Stimulated activated CD4-positive, alpha-beta T cell treated with anti-CD3 and anti-CD28 coated beads, Interleukin-15, amount 100 ng/mL, for 1 hour (primary cell): ENCODE measurements at regions not wholly inside any gene's neighbourhood (a gene's known extent, or its start where the extent isn't known, plus 50 kb on each side); places are given as distances from the start of the nearest gene placed in this dataset.
"Not testable (repeated sequence)": the region's sequence is repeated elsewhere in the genome, so short reads cannot be mapped to it uniquely, and the experiment has no call there.

Experiments
- DNase-seq, 2 donors: peaks; one replicate each; pipeline ENCODE4 v3.0.0-alpha.2; 2020; ENCODE audit warnings: low read depth in 1 of 2, low spot score in 1 of 2

DNA sequence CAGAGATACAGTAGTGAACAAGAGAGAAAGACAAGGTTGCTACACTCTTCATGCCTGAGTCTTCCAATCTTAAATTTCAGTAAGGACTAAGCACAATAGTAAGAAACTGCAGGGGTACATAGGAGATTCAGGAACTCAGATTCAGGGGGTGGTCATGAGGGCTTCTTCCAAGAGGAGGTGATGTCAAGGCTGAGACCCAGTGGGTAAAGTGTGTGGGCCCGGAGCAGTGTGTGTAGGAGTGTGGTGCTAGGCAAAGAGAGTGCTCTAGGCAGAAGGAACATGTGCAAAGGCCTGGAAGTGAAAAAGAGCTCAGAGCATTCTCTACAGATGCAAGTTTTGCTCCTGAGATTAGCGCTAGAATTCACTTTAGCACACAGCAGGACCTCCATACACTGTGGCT lies 102.9 kb upstream of the SPATA12 start:
- DNase-seq = no peak

DNA sequence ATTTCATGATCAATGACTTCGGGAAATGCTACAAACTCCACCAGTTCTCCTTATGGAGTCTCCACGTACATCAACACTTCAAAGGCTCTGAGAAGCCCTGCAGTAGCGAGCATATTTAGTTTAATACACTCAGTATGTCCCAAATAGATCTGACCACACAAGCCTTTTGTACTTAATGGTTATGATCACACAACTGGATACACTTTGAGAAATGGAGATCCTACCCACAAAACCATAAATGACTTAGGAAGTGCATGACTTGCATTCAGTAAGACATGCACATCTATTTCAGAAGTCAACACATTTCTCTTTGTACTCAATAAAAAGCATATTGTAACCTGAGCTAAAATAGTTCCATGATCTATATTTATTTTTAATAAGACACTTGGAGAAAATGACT lies 103.6 kb upstream of the SPATA12 start:
- no peak for DNase-seq

DNA sequence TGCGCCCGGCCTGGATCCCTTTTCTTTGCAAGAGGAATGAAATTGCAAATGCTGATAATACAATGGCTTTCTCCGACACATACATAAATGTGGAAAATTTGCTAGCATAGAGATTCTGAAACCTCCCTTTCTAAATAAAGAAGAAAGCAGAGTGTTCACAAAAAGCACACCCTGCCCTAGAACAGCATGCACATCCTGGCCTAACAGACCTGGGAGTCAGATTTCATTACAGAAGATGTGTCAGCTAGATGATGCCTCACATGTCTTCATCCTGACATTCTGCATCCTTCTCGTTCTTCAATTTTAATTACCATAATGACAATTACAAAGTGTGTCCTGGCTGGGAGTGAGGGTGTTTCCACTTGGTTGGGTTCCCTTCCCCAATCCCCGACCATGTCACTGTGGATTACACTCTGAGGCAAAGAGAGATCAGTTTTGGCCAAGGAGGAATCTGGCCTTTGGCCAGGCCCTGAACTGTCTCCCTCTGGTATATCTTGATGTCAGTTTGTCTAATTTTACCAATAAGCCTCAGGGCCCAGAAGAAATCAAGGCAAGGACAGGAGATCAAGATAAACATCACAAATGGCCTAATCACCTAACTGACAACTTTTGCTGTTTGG lies 104.9 kb upstream of the SPATA12 start:
- no peak for DNase-seq

DNA sequence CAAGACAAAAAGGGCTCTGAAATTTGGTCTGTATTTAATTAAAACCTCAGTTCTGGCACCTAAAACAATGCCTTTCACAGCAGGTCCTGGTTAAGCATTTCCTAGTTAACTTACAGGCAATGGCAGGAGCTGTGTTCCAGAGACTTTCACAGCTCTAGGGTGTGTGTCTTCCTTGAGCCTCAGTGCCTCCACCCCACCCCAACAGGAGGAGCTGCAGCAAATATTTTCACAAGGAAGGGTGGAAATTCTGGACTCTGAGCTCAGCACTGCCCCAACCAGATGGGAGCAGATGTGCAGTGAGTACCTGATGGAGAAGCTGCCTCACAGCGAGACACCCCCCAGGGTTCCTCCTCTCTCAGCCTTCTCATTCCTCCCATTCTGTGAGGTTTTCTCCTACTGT lies 106.3 kb upstream of the SPATA12 start:
- DNase-seq = no peak

DNA sequence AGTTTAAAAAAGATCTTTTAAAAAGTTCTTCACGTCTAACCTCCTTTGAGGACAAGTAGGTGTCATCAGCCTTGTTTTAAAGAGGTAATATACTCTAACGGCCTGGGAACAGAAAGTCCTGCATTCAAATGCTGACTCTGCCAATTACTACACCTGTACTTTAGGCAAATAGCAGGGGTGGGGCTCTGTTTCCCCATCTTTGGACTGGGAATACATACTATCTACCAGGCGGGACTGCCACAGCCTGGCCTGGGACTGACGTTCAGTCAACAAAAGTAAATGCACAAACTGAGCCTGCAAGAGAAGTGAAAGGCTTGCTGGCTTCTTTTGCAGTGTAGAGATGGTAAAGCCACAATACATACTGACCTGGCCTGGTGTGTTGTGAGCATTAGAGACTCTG lies 107.6 kb upstream of the SPATA12 start:
- DNase-seq = no peak

DNA sequence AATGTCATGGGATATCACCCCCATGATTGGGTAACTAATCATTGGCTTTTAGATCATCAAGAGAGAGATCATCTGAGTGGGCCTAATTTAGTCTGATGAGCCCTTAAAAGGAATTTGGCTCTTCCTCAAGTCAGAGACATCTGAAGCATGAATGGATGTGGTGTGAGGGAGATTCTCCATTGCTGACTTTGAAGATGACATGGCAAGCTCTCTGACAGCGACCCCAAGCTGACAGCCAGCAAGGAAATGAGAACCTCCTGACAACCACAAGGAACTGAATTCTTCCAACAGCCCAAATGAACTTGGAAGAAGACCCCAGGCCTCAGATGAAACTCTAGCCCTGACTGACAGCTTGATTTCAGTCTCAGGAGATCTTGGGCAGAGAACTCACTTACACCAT lies 108.4 kb upstream of the SPATA12 start:
- DNase-seq = no peak

DNA sequence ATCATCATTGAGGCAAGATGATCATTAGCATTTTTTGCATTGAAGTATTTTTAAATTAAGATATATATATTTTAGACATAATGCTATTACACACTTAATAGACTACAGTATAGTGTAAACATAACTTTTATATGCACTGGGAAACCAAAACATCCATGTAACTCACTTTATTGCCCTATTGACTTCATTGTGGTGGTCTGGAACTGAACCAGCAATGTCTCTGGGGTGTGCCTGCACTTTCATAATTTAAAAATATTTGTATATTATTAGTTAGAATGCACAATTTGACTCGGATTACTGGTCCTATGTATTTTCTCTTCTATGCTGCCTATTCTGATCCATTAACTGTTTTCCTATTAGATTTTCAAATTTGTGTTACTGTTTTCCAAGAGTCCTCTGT lies 109.1 kb upstream of the SPATA12 start:
- no peak for DNase-seq

DNA sequence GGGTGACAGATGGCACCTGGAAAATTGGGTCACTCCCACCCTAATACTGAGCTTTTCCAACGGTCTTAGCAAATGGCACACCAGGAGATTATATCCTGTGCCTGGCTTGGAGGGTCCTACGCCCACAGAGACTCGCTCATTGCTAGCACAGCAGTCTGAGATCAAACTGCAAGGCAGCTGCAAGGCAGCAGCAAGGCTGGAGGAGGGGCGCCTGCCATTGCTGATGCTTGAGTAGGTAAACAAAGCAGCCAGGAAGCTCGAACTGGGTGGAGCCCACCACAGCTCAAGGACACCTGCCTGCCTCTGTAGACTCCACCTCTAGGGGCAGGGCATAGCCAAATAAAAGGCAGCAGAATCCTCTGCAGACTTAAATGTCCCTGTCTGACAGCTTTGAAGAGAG lies 115.1 kb upstream of the SPATA12 start:
- not testable (repeated sequence) for DNase-seq

DNA sequence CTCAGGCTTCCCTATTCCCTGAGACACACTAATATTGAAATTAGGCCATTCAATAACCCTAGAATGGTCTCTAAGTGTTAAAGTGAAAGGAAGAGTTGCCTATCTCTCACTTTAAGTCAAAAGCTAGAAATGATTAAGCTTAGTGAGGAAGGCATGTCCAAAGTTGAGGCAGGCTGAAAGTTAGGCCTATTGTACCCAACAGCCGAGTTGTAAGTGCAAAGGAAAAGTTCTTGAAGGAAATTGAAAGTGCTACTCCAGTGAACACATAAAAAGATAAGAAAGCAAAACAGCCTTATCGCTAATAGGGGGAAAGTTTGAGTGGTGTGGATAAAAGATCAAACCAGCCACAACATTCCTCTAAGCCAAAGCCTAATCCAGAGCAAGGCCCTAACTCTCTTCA lies 117.9 kb upstream of the SPATA12 start:
- no peak for DNase-seq

DNA sequence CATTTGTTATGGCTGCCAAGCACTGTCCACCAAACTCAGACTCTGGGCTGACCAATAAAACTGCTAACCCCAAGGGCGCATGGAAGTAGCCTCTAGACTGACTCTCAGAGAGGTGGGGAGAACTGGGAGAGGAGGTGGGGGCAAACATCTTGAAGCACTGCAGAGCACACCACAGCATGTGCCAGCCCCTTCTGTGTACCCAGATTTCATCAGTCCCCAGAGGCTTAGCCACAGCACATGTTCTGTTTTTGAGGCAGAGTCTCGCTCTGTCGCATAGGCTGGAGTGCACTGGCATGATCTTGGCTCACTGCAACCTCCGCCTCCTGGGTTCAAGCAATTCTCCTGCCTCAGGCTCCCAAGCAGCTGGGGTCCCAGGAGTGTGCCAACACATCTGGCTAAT lies 119.5 kb upstream of the SPATA12 start:
- DNase-seq = no peak

DNA sequence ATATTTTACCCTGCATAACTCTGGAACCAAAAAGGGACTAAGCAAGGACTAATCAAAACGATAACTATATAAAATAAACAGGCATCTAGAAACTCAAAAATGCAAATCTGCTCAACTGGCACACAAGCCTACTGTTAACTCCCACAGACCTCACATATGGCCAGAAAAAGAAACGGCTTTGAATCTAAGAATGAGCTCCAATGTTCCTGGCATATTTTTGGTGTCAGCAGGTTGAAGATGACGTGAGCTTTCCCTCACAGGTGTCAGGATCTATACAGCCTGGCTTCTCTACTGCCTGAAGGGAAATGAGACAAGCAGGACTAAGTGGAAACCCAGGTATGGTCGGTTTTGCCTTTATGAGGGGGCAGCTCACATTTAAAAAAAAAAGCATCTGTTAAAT lies 120.1 kb upstream of the SPATA12 start:
- no peak for DNase-seq

DNA sequence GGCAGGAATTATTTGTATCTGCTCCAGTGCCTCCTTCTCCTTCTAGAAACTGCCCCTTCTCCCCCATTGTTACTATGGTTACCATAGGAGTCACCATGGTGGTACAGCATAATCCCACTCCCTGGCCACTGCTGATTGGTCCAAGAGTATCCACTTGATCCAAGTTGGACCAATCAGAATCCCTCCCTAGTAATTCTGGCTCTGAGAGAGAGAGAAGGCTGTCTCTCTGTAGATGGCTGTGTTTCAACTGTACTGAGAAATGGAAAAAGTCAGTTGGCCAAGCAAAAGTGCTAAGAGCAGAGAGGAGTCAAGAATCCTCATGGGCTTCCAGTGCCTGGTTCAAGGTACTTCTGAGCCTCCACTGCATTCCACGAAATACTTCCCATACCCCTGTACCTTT lies 120.6 kb upstream of the SPATA12 start:
- no peak for DNase-seq

DNA sequence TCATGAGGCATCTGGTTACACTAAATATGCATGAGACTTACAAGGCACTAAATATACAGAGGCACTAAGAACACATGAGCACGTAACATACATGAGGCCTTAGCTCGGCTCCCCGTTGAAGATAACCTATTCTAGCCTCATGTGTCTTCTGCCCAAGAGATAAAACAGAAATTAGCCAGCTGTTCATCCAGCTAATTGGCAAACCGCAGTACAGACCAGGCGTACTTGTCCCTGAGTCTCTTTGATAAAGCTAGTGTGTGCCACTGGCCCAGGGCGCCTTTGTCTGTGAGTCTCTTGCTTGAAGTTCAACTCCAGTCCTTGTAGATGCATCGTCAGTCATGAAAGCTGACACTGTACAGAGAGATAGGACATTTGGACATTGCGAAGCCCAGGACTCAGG lies 121.9 kb upstream of the SPATA12 start:
- DNase-seq = no peak

DNA sequence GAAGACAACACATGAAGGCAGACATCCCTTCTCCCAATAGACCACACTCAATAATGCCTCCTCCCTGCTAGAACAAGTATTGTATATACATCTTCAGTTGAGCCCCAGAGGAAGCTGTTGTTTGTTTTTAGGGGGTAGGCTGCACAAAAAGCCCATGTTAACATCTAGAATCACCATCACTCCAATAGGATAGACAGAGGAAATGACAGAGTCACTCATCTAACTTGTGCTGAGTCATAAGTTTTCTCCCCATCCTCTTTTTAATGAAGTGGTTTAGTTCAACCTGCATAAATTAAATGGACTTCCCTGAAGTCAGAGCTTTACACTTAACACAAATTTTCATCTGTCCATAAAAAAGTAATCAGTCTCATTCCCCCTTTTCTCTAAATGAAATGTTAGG lies 122.9 kb upstream of the SPATA12 start:
- DNase-seq = no peak

DNA sequence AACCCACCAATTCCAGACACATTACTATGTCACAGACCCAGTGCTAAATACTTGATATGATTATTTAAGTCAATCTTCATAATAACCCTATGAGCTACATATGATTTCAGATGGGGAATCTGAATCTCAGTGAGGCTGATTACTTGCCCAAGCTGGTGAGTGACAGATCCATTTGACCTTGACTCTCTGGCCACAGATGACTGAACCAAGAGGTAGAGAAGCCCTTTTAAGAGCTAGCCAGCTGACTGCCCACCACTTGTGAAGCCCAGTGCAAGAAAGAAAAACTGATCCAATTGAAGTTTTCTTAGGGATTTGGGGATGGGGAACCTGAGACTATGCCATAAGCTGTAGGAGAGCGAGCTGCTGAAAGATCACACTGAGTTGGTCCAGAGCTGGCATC lies 124.7 kb upstream of the SPATA12 start:
- no peak for DNase-seq

DNA sequence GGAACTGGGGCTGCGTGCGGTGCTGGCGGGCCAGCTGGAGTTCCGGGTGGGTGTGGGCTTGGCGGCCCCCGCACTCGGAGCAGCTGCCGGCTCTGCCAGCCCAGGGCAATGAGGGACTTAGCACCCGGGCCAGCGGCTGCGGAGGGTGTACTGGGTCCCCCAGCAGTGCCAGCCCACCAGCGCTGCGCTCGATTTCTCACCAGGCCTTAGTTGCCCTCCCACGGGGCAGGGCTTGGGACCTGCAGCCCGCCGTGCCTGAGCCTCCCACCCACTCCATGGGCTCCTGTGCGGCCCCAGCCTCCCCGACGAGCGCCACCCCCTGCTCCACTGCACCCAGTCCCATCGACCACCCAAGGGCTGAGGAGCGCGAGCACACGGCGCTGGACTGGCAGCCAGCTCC lies 126.0 kb upstream of the SPATA12 start:
- DNase-seq = not testable (repeated sequence)

DNA sequence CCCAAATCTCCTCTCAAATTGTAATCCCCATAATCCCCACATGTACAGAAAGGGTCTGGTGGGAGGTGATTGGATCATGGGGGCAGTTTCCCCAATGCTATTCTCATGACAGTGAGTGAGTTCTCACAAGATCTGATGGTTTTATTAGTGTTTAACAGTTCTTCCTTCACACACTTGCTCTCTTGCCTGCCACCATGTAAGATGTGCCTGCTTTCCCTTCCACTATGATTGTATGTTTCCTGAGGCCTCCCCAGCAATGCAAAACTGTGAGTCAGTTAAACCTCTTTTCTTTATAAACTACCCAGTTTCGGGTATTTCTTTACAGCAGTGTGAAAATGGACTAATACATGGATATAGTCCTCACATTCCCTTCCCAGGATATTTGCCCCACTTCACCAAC lies 126.7 kb upstream of the SPATA12 start:
- no peak for DNase-seq

DNA sequence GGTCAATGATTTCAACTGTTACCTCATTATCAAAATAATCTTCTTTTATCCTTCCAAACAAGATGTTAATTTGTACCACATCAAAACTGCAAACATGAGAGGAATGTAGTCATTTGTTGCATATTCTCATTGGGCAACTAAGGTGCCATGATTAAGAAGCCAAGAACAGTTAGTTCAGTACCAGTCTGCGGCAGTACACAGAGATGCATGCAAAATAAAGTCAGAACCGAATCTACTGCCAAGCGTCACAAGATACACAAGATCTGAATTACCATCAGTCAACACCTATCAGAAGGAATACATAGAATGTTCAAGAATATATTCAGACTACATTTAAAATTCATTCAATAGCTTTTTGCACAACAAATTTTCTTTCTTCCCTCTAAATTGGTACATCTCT lies 127.6 kb upstream of the SPATA12 start:
- DNase-seq = no peak

DNA sequence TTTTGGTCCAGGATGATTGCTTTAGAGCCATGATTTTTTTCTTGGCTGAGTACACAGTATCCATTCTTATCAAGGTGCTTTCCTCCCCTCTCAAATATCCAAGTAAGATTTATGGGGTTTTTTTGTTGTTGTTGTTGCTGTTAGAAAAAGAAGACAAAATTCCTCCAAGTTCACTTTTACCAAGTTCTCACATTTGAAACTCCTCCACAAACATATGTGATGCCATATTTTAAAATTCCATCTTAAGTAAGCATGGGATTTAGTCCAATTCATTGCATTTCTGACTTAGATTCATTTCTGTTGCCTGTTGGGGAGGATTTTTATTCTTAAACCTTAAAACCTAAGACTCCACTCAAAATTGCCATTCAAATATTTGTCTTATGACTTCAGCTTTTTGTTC lies 128.6 kb upstream of the SPATA12 start:
- DNase-seq = no peak

DNA sequence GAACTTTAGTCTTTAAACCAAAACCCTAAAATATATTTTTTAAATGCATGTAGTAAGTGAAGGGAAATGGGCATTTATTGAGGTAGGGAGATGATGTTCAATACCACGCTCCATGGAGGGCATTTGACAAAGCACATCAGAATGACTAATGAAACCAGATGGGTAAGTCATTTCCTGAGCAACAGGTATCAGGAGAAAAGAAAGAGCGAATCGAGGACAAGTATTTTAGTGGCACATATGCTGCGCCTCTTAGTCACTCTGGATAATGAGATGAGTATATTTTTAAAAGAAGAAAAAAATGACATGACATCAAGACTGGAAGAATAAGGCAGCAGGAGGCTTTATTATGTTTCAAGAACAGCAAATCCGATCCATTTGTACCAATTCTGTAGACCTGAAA lies 129.0 kb upstream of the ARHGEF3 start:
- no peak for DNase-seq

DNA sequence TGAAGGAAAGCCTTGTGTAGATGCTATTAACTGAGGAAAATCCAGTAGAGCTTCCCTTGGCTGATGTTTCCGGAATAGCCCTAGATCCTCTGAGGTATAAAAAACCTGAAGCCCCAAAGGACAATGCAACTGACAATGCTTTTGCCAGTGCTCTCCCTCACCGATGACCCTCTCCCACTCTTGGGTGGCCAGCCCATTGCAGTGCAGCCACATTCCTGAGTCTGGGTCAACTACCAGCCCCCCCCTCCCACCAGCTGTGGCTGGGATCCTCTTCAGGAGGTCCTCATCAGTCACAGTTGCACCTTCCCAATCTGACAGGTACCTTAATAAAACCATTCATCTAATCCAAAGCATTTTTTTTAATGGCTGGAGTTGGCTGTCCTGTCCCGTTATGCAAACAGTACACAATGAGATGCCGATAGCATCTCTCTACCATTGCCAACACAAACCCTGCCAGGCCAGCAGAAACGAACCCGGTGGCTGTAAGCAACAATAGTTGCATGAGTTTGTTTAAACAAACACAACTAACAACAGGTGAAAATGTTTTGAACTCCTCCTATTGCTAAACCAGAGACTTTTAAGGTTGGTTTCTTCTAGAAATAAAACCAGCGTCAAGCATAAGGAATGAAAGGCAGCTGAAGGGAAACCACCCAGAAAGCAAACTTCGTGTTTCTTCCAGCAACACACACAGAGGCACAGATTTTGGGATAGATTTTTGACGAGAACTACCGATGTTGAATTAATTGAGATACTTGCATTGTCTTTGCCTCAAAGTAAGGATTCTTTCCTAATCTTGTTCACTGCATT lies 128.3 kb upstream of the ARHGEF3 start:
- DNase-seq = no peak

DNA sequence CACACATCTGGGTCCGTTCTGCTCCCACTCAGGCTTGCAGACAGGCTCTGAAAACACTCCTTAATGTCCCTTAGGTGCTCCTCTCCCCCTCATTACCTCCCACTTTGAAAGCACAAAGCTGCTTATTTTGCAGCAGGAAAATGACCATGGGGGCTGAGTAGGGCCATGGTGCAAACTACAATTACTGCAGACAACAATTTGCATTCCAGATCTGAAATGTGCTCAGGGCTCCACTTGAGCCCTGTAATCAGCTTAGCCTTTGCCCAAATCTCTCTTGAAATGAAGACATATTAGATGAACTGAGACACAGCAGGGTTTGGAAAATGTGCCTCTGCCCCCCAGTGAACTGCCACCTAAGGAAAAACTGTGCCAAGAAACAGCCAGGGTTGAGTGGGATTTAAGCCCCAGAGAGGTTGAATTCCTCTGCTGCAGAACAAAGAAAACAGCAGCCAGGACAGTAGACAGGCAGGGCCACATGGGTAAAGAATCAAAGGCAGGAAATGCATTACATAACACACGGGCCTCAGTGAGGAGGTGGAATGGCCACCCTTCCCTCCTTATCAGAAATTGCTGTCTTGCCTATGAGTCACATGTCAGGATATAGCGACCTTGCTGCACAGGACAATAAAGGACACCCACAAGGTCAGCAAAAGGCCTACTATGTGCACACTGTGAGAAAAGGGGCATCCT lies 126.8 kb upstream of the ARHGEF3 start:
- no peak for DNase-seq

DNA sequence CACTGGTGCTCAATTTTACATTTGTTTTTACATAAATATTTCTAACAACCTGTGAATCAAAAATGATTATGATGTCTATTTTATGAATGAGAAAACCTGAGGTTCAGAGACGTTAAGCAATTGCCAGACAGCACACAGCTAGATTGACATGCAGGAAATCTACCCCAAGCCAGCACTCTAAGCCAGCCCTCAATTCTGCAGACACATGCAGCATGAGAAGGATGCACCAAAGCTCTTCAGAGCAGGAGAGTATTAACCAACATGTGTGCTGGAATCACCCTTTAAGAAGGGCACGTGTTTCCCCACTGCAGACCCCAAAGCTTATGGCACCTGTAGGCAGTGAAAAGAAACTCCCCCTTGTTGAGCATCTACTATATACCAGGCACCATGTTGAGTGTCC lies 126.1 kb upstream of the ARHGEF3 start:
- no peak for DNase-seq
